Endodermal cell (in vitro differentiated cells): ENCODE measurements at regions not wholly inside any gene's neighbourhood (a gene's known extent, or its start where the extent isn't known, plus 50 kb on each side); places are given as distances from the start of the nearest gene placed in this dataset.

ENCODE experiments used
- DNase-seq: peaks from one replicate; pipeline ENCODE4 v3.0.0-alpha.2; 2017
- H3K27ac ChIP-seq: 2 replicates; pipeline ENCODE4 v1.5.1; 2013; ENCODE audit warnings: mild to moderate bottlenecking, low read depth, low read length, moderate library complexity
- H3K27me3 ChIP-seq: 2 replicates; pipeline ENCODE4 v1.6.1; 2013; ENCODE audit warnings: mild to moderate bottlenecking, low read length, moderate library complexity; ENCODE audit not compliant: insufficient read depth, control insufficient read depth, poor library complexity, severe bottlenecking
- H3K36me3 ChIP-seq: 2 replicates; pipeline ENCODE4 v1.7.0; 2013; ENCODE audit warnings: mild to moderate bottlenecking, low read length, moderate library complexity; ENCODE audit not compliant: control insufficient read depth, insufficient read depth
- H3K4me1 ChIP-seq: one replicate; pipeline ENCODE4 v1.7.0; 2013; ENCODE audit warnings: low read length; ENCODE audit not compliant: control insufficient read depth, insufficient read depth
- H3K4me3 ChIP-seq: 2 replicates; pipeline ENCODE4 v1.5.1; 2013; ENCODE audit warnings: mild to moderate bottlenecking, low read length, moderate library complexity
- H3K9ac ChIP-seq: 2 replicates; pipeline ENCODE4 v1.6.1; 2013; ENCODE audit warnings: mild to moderate bottlenecking, low read length, moderate library complexity; ENCODE audit not compliant: poor library complexity, severe bottlenecking; ENCODE audit errors: extremely low read depth
- H3K9me3 ChIP-seq: 2 replicates; pipeline ENCODE4 v1.6.1; 2013; ENCODE audit warnings: mild to moderate bottlenecking, low read length, moderate library complexity; ENCODE audit not compliant: control insufficient read depth
- H3K27ac Mint-ChIP-seq: 2 replicates; pipeline ENCODE4 v1.8.0; 2020; ENCODE audit warnings: mixed read lengths
- H3K27me3 Mint-ChIP-seq: 2 replicates; pipeline ENCODE4 v1.8.0; 2021; ENCODE audit warnings: mild to moderate bottlenecking, mixed read lengths; ENCODE audit not compliant: insufficient read depth
- H3K36me3 Mint-ChIP-seq: 2 replicates; pipeline ENCODE4 v1.8.0; 2020; ENCODE audit warnings: low read depth, mixed read lengths
- H3K4me1 Mint-ChIP-seq: 2 replicates; pipeline ENCODE4 v1.8.0; 2020; ENCODE audit warnings: mixed read lengths
- H3K4me3 Mint-ChIP-seq: 2 replicates; pipeline ENCODE4 v1.8.0; 2020; ENCODE audit warnings: mild to moderate bottlenecking, moderate library complexity, mixed read lengths
- H3K9me3 Mint-ChIP-seq: 2 replicates; pipeline ENCODE4 v1.8.0; 2020; ENCODE audit warnings: mild to moderate bottlenecking, mixed read lengths
- CTCF ChIP-seq: fragments of 200-600 bp; sonication (generic); conservative IDR thresholded peaks from 2 replicates; pipeline ENCODE4 v1.5.0; 2021; ENCODE audit warnings: antibody characterized with exemption, mild to moderate bottlenecking
- WGBS, 2 experiments: methylation state at CpG; one replicate each; pipeline versions ENCODE4 v1.1.5 to v1.1.7; 2013; ENCODE audit warnings: missing lambda C conversion rate in 2 of 2, mixed read lengths in 1 of 2; ENCODE audit not compliant: insufficient coverage in 1 of 2, insufficient read length in 1 of 2; 5-methylcytosine and 5-hydroxymethylcytosine counted together

GRCh38 chr5:173771121-173771724, 116.9 kb upstream of the CPEB4 start:
- no peaks in the 10 kb centered on the region for H3K9me3 Mint-ChIP-seq
- Histone ChIP-seq H3K9me3 (no peaks in the 10 kb centered on the region), H3K4me3 (no peak overlapping the region), H3K4me1 (peaks cover 4% of the 10 kb centered on the region), H3K27me3 (peaks cover 47% of the 10 kb centered on the region), H3K27ac (peak overlapping the region; percentile 10), H3K9ac (no peak overlapping the region), H3K36me3 (no peaks in the 10 kb centered on the region)
- H3K4me3 Mint-ChIP-seq = peak overlapping the region; percentile 15
- peak overlapping the region; percentile 19 for H3K27ac Mint-ChIP-seq
- H3K4me1 Mint-ChIP-seq = peaks cover 6% of the 10 kb centered on the region
- no peaks in the 10 kb centered on the region for H3K36me3 Mint-ChIP-seq
- peak; percentile 67 for DNase-seq
- TF ChIP-seq CTCF = no peak
- peaks cover 52% of the 10 kb centered on the region for H3K27me3 Mint-ChIP-seq
- WGBS, 2 experiments = 65 to 69% methylated on average over 16 to 24 of the region's 24 CpGs

- H3K4me1 Mint-ChIP-seq = peaks cover 9% of the 10 kb centered on the region
- no peak overlapping the region for H3K27ac ChIP-seq
- H3K36me3 ChIP-seq = no peaks in the 10 kb centered on the region
- WGBS, 2 experiments = 91 to 97% methylated on average over 11 of the region's 11 CpGs
- no peaks in the 10 kb centered on the region for H3K36me3 Mint-ChIP-seq
- peaks cover 7% of the 10 kb centered on the region for H3K4me1 ChIP-seq
- no peak for TF ChIP-seq CTCF
- no peak for DNase-seq
- peaks cover 56% of the 10 kb centered on the region for H3K27me3 Mint-ChIP-seq
- peaks cover 50% of the 10 kb centered on the region for H3K27me3 ChIP-seq
- no peaks in the 10 kb centered on the region for H3K9me3 ChIP-seq
- H3K4me3 ChIP-seq = no peak overlapping the region
- H3K9ac ChIP-seq = no peak overlapping the region
- no peak overlapping the region for H3K4me3 Mint-ChIP-seq
- no peaks in the 10 kb centered on the region for H3K9me3 Mint-ChIP-seq
- no peak overlapping the region for H3K27ac Mint-ChIP-seq
These were observed 116.3 kb upstream of the CPEB4 start for GRCh38 chr5:173771725-173772383.

GRCh38 chr5:173772384-173773059, 115.6 kb upstream of the CPEB4 start:
- H3K9ac ChIP-seq = no peak overlapping the region
- H3K4me3 ChIP-seq = no peak overlapping the region
- H3K27me3 ChIP-seq = peaks cover 55% of the 10 kb centered on the region
- Mint-ChIP-seq H3K4me3 (no peak overlapping the region), H3K27me3 (peaks cover 61% of the 10 kb centered on the region), H3K9me3 (no peaks in the 10 kb centered on the region), H3K4me1 (peaks cover 12% of the 10 kb centered on the region), H3K36me3 (no peaks in the 10 kb centered on the region), H3K27ac (no peak overlapping the region)
- WGBS, 2 experiments = 89 to 96% methylated on average over 7 to 9 of the region's 9 CpGs
- no peaks in the 10 kb centered on the region for H3K9me3 ChIP-seq
- H3K36me3 ChIP-seq = no peaks in the 10 kb centered on the region
- no peak for TF ChIP-seq CTCF
- DNase-seq = no peak
- H3K4me1 ChIP-seq = peaks cover 7% of the 10 kb centered on the region
- H3K27ac ChIP-seq = no peak overlapping the region
